ENCODE measurements at regions not wholly inside any gene's neighbourhood (a gene's known extent, or its start where the extent isn't known, plus 50 kb on each side); places are given as distances from the start of the nearest gene placed in this dataset.

DNA sequence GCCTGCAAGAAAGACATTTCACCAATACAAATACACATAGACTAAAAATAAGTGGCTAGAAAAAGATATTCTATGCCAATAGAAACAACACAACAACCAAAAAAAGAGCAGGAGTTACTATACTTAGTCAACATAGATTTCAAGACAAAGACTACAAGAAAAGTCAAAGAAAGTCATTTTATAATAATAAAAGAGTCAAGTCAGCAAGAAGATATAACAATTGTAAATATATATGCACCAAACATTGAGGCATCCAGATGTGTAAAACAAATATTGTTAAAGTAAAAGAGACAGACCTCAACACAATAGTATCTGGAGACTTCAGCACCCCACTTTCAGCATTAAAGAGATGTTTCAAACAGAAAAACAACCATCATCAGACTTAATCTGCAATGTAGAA, 104.6 kb downstream of the AMY1C start:
- DNase-seq (ENCODE audit: low spot score), result no peak

DNA sequence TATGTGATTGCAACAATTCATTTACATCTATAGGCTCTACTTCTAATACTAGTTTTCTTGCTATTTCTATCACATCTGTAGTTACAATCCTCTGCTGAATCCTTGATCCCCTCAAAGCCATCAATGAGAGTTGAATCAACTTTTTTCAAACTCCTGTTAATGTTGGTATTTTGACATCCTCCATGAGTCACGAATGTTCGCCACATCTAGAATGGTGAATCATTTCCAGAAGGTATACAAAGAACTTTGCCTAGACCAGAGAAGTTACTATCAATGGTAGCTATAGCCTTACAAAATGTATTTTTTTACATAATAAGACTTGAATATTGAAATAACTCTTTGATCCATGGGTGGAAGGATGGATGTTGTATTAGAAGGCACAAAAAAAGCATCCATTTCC, 110.0 kb downstream of the AMY1C start:
- DNase-seq (ENCODE audit: low spot score), result no peak

DNA sequence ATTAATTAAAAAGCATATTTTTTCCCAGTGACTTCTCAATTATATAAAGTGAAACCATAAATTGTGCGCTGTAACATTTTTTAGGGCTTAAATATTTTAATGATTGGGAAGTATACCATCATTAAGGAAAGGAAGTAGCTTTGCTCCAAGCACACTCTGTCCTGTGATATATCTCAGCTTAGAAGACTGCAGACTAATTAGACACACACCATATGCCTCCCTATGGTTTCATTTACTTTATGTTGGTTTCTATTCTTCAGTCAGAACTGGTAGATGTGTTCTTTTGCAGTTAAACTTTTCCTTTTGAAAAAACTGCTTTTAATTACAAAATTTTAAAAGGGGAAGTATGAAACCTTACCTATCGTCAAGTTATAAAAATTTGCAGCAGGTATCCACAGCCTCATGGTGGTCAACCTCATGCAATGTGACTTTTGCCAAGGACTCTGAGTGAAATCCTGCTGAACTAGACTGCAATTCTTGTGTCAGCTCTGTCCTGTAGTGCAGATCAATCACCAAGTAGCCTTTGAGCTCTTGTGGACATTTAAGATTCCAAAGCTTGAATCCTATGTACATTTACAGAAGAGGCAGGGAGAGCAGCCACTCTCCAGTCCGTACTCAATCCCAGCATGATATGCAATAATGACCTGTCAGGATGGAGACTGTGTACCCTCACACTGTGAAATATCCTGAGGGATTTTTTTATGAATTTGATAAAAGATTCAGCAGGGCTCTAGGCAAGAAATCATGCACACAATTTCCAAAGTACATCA, 149.1 kb downstream of the AMY1C start:
- DNase-seq (ENCODE audit: low spot score), result no peak

DNA sequence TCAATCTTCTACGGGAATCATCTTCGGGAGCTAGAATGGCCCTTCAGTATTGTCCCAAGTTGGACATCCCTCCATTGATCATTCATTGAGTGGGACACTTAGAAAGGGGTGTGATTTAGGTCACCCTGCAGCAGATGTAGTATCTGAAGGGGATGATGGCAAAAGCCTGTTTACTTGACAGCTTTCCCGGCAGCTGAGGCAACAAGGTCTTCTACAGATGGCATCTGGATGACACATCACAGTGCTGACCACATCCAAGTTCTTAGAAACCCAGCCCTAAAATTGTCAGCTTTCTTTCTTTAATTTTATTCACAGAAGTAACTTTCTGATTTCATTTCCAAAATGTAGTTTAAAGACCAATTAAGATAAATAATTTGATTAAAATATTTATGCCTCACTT, 150.3 kb downstream of the AMY1C start:
- DNase-seq (ENCODE audit: low spot score), result no peak

DNA sequence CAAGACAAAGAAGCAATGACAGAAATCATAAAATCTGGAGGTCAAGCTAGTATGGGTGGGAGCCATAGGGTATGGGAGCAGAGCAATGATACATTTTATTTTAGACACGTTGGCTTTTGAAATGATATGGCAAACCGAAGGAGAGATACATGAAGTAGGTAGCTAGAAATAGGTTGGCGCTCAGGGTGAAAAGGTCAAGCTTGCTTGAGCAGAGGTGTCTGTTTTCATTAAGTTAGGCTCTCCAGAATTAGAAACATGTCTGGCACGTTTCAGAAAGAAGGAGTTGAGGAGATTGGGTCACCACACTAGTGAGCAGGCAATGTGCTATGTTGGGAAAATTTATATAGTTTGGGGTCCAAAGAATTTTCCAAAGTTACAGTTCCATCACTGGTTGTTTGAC, 151.4 kb downstream of the AMY1C start:
- no peak for DNase-seq (ENCODE audit: low spot score)

DNA sequence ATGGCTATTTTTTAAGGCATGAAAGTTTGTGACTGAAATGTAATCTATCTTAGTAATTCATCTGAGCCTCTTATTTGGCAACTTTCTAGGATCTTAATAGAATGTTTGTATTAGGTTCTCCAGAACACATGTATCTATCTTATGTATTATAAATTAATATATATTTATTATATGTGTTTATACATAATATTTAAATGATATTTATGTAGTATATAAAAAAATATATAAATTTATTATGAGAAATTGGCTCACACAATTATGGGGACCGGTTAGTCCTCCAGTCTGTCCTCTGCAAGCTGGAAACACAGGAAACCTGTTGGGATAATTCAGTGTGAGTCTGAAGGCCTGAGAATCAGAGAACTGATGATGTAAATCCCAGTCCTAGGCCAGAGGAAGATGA, 155.7 kb downstream of the AMY1C start:
- no peak for DNase-seq (ENCODE audit: low spot score)

DNA sequence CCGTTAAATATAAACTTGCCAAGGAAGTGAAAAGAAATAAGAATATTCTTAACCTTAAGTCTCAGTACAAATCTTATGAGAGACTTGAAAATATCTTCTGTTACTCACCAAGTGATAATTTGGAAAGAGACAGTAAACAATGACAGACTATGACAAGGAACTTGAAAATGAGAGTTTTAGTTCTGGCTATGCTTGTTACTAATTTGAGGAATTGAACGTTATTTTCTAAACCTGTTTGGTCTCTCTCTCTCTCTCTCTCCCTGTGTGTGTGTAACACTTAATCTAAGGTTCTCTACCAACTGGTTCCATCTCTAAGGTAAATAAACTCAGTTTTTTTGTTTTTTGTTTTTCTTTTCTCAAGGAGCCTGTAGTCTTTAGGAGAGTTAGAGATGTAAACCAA, 161.8 kb downstream of the AMY1C start:
- no peak for DNase-seq (ENCODE audit: low spot score)

DNA sequence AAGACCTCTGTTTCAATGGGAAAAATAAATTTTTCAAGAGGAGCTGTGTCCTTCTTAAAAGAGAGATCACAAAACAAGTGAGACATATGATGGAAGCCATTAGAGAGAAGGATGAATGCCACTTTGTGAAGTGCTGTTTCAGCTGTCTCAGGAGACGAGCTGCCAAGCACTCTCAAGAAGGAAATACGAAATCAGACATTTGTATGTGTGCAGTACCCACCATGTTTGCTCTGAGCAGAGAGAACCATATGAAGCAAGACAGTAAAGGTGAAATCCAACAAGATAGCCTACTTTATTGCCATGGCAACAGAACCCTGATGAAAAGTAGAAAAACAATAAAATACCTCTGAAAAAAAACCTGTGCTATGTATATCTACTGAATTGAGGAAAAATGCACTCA, 168.1 kb downstream of the AMY1C start:
- no peak for DNase-seq (ENCODE audit: low spot score)

DNA sequence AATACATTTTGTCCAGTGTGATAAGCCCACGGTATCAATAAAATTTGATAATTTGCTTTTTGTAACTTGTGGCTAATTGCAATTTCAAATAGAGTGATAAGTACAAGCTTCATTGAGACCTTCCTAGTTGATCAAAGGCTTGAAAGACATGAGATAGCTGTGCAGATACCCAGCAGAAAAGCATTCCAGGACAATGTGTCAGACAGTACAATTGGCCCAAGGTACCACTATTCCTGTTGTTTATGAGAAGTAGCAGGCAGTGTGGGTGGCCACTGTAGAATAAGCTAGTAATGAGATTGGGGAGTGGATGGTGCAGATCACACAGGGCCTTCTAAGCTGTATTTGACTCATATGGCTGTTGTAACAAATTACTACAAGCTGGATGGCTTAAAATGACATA, 182.2 kb downstream of the AMY1C start:
- DNase-seq (ENCODE audit: low spot score), result no peak

DNA sequence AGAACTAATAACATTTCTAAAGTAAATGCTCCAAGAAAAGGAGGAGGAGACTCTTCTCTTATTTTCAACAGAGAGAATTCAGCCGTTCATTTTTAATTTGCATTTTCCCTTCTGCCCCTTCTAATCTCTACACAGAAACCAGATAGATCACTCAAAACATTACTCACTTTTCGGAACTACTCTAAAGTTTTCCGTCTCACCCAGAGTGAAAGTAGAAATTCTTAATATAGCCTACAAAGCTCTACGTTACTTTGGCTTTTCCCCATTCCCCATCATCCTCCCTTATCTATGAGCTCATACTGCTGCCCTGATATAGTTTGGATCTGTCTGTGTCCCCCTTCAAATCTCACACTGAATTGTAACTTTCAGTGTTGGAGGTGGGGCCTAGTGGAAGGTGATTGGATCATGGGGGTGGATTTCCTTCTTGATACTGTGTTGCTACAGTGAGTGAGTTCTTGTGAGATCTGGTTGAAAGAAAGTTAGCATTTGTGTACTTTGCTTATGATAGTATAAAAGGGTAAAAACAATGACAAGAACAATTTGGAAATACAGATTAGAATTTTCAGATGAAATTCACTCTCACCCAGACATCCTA, 188.2 kb downstream of the AMY1C start:
- DNase-seq (ENCODE audit: low spot score), result no peak

DNA sequence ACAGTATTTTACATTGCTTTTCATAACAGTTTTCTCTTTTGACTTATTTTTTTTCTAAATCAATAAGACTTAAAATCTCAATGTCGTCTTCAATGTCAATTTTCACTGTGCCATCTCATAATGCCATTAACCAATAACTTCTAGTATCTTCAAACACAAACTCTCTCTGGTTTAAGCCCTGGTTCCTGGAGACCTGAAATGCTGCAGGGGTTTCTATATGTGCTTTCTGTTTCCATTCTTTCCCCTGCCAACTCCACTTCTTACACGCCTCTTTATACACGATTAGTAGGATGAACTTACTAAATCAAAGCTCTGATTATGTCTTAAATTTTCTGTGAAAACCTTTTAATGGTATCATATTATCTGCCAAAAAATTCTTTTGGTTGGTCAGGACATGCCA, 191.4 kb downstream of the AMY1C start:
- no peak for DNase-seq (ENCODE audit: low spot score)

DNA sequence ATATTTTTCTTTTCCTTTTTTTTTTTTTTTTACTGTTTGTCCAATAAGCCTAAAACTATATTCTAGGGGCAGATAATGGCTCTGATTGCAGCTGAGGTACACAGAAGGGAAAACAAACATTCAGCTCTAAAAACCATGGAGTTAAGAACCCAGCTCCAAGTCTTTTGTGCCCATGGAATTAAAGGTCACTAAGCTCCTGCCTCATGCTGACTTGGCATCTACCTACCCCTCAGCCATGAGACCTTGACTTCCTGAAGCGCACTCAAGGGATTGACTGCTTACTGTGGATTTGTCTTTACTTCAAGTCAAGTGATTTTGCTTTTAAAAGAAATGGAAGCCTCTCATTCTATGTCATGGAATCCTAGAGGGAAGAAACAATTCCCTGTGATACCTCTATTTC, 192.3 kb downstream of the AMY1C start:
- DNase-seq (ENCODE audit: low spot score), result no peak

DNA sequence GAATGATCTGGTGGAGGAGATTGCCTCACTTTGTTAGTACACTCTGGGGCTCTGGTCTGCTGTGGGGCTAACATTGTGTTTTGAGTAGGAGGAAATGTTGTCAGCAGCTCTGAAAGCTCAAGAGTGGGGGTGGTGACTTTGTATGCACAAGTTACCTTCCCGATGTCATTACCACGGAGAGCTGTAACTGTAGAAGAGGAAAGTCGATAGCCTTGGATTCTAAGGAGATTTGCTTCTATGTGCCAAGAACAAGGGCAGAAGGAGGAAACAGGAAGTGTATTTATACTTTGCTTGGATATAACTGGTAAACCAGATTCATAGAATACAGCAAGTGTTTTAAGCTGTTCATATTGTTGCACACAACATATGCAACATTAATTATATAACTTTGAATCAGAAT, 196.1 kb downstream of the AMY1C start:
- no peak for DNase-seq (ENCODE audit: low spot score)

DNA sequence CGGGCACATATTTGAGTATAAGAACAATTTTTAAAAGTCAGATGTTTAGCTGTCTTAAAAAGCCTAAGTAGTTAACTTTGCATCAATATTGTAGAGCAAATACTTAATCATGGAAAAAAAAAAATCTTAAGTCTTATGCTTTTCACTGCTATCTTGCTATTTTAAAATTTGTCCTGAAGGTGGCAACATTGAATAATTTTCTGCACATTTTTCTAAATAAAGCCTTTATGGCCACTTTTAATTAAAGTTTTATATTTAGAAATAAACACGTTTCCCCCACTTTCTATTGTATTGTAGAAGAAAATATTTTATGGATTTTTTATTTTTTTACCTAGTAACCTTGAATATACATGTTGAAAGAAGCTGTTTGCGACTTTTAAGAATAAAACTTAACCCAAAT, 198.8 kb downstream of the AMY1C start:
- peak; percentile 6 for DNase-seq (ENCODE audit: low spot score)

DNA sequence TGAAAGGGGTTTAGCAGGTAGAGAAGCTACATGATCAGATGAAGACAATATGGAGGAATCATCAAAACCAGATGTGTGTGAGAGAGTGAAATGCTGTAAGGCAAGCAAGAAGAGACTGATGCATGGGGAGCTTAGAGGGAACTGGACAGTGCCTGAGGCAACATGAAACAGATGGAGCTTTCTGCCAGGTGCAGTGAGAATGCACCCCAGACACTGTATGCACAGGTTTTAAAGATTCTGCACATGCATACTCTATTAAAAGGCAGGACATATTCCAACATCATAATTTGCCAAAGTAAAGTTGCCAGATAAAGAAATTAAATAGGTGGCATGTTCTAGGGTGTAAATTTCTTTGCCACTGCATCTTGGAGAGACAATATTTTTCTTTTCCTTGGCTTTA, 200.1 kb downstream of the AMY1C start:
- no peak for DNase-seq (ENCODE audit: low spot score)

DNA sequence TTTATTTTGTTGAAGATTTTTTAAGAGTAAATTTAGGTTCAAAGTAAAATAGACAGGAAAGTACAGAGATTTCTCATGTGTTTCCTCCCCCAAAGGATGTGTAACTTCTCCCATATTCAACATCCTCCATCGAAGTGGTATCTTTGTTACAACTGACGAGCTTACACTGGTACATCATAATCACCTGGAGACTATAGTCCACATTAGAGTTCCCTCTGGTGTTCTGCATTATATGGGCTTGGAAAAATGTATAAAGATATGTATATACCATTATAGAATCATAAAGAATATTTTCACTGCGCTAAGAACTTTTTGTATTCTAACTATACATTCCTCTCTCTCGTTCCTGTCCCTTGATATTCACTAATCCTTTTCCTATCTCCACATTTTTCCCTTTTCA, 203.7 kb downstream of the AMY1C start:
- DNase-seq (ENCODE audit: low spot score), result no peak

DNA sequence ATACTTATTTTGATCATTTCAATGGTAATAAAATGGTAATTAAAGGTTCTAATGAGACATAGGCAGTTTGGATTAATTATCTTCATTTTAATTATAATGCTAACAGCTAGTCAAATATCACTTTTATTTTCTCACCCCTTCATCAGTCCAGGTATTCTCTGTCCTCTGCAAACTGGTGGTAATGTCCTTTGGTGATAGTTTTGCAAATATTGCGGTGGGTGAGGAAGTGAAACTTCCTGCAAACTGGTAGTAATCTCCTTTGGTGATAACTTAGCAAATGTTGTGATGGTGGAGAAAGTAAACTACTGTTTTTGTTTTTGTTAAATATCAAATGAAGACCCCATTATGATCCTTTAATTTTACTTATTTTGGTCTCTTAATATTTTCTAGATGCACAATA, 209.0 kb downstream of the AMY1C start:
- DNase-seq (ENCODE audit: low spot score), result no peak

DNA sequence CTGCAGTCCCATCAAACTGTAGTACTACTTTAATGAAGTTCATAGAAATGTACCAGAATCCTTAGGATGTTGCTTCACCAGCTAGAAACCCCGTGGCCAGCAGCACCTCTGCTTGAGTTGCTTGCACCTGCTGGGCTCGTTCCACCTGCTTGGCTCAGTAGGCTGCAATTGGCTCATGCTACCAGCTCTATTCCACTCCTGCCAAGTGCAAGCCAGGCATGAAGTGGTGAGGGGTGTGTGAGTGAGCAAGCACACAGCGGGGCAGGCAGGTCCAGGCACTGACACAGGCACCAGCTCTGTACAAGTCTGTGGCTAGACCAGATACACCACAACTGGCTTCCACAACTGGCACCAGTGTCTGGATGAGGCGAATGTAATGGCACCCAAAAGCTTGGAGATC, 209.9 kb downstream of the AMY1C start:
- no peak for DNase-seq (ENCODE audit: low spot score)

DNA sequence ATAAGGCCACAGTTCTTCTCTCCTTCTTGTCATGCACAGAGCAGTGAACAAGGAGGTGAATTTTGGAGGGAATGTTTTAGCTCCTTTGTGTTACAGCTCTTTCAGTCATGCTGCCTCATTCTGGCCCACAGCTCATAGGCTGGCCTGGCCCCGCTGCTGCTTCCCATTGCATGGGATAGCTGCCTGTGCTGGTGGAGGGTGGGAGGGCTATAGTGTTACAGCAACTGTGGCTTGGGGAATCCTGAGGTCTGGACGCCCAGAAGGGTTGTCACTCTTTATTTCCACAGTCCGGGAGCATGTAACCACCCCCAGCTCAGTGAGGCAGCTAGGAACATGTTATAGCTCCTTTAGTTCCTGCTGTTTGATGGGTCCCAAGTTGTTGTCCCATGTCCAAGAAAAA, 210.3 kb downstream of the AMY1C start:
- no peak for DNase-seq (ENCODE audit: low spot score)

DNA sequence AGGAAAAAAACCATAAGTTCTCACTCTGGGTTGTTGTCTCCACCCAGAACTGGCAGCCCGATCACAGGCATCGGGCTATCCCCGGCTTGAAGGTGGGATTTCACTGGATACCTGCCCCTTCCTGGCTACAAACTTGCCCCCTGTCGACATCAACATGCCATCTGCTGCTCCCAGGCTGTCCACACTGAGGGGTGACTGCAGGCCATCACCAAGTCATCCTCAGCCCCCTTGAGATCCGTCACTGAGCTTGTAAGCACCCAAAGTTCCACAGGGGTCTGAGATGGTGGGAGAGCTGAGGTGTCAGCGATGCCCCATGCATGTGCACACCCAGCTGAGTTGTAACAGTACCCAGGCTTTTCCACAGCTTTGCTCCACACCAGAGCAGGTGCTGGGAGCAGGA, 211.0 kb downstream of the AMY1C start:
- no peak for DNase-seq (ENCODE audit: low spot score)

DNA sequence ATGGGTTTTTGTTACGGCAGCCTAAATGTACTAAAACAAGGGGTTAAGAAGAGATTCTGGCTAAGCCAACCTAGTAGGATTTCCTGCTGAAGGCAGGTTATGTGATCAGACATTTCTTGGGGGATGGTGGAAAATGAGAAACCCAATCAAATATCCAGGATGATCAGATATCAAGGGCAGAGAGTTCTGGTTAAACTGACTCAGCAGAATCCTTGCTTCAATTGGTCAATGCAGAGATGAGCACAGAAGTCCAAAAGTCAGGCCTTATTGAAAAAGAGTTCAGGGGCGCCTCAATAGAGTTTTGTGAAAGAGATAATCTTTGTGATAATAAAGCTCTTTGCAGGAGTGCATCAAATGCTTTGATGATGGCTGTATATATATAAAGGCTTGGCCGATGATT, 237.1 kb downstream of the AMY1C start:
- DNase-seq (ENCODE audit: low spot score), result no peak

DNA sequence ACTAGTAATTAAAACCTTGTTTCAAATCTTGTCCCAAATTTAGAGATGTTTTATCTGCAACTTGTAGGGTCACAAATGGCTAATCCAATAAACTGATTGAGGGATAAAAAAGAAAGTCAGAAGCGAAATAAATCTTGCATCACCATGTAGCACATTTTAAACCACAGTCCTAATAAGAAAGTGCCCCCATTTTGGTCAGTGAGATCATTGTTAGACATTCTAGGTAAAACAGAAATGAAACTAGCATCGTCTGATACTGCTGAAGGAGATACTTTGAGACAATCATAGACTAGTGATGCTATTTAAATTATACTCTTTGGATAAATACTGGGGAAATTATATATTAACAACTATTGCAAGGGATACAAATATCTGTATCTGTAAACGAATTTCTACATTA, 247.9 kb downstream of the AMY1C start:
- DNase-seq (ENCODE audit: low spot score), result no peak

DNA sequence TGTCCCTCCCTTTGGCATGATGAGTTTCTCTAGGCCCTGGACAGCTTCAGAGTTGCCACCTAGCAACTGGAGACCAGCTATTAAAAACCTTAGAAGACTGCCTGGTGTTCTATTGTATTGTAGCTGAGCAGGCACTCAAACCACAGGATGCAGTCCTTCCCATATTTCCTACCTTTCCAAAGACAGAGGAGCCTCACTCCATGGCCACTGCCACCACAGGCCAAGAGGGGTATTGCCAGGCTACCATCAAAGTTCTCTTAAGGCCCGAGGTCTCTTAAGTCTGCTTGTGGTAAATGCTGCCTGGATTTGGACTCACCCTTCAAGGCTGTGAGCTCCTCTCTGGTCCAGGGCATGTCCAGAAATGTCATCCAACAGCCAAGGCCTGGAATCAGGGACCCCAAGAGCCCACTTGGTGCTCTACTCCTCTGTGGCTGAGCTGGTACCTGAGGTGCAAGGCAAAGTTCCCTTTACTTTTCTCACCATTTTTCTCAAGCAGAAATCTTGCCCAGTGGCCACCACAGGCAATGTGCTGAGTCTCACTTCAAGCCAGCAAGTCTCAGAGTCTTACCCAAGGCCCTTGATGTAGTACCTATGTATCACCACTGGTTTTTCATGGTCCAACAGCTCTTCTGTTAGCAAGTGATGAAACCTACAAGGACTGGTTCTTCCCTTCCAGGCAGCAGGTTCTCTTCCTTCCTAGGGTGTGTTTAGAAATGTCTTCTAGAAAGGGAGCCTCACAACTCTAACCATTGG, 269.4 kb downstream of the AMY1C start:
- DNase-seq (ENCODE audit: low spot score), result no peak

DNA sequence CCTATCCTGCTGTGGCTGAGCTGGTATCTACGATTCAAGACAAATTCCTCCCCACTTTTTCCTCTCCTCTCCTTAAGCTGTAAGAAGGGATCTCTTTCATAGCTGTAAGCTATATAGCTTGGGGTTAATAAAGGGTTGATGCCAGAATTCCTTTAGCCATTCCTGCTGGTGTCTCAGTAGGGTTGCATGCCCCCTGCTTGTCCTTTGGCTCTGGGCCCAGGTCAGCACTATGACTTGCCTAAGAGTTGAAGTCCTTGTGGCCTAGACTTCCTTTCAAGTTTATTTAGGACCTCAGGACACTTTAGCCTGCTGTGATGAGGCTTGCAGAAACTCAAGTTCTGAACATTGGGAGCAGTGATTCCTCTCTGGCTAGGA, 270.0 kb downstream of the AMY1C start:
- no peak for DNase-seq (ENCODE audit: low spot score)
